ENCODE measurements at regions not wholly inside any gene's neighbourhood (a gene's known extent, or its start where the extent isn't known, plus 50 kb on each side); places are given as distances from the start of the nearest gene placed in this dataset.

DNA sequence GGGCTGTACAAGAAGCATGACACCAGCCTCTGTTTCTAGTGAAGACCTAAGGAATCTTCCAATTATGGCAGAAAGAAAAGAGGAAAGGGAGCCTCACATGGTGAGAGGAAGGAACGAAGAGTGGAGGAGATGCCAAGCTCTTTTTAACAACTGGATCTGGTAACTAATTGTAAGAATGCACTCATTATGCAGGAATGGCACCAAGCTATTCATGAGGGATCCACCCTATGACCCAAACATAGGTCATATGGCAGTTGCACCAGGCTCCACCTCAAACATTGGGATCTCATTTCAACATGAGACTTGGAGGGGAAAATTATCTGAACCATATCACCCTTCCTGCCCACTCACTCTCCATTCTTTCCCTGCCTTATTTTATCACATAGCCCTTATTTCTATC lies 496.0 kb upstream of the SPTLC3 start:
- TF ChIP-seq, protein P1, sequence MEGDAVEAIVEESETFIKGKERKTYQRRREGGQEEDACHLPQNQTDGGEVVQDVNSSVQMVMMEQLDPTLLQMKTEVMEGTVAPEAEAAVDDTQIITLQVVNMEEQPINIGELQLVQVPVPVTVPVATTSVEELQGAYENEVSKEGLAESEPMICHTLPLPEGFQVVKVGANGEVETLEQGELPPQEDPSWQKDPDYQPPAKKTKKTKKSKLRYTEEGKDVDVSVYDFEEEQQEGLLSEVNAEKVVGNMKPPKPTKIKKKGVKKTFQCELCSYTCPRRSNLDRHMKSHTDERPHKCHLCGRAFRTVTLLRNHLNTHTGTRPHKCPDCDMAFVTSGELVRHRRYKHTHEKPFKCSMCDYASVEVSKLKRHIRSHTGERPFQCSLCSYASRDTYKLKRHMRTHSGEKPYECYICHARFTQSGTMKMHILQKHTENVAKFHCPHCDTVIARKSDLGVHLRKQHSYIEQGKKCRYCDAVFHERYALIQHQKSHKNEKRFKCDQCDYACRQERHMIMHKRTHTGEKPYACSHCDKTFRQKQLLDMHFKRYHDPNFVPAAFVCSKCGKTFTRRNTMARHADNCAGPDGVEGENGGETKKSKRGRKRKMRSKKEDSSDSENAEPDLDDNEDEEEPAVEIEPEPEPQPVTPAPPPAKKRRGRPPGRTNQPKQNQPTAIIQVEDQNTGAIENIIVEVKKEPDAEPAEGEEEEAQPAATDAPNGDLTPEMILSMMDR (IDR thresholded peaks at IDR 0.05 in 4 of 5, conservative IDR thresholded peaks at IDR 0.05 in 1 of 5) = no peak
- TF ChIP-seq POLR2A (IDR thresholded peaks at IDR 0.05) = no peak
